WTC11 (cell line): ENCODE measurements at regions not wholly inside any gene's neighbourhood (a gene's known extent, or its start where the extent isn't known, plus 50 kb on each side); places are given as distances from the start of the nearest gene placed in this dataset.

Experiments used
- ATAC-seq: fragments of 200-7000 bp; cut with Tn5 transposase; 2 replicates; pipeline ENCODE4 v1.10.0; 2021; ENCODE audit warnings: mild to moderate bottlenecking, moderate library complexity
- CTCF ChIA-PET: fragments of 300-600 bp; sonication (Branson Sonifier 250); formaldehyde crosslinking; loops from one replicate; lab custom pipeline; 2021; ENCODE audit warnings: antibody characterized with exemption; lab: Charles Lee
- POLR2A ChIA-PET: fragments of 350-600 bp; sonication (Branson Sonifier 250); formaldehyde crosslinking; loops from one replicate; lab custom pipeline; 2021; ENCODE audit warnings: antibody characterized with exemption; lab: Charles Lee
- DNase-seq: peaks from one replicate; pipeline ENCODE4 v3.0.0; 2021; ENCODE audit warnings: low spot score
- H3K27ac Mint-ChIP-seq: 2 replicates; pipeline ENCODE4 v1.8.0; 2021; ENCODE audit warnings: mixed read lengths
- H3K27me3 Mint-ChIP-seq: 2 replicates; pipeline ENCODE4 v1.8.0; 2021; ENCODE audit warnings: low read depth, mild to moderate bottlenecking, moderate library complexity, mixed read lengths
- H3K36me3 Mint-ChIP-seq: 2 replicates; pipeline ENCODE4 v1.8.0; 2021; ENCODE audit warnings: mixed read lengths
- H3K4me1 Mint-ChIP-seq: 2 replicates; pipeline ENCODE4 v1.8.0; 2022; ENCODE audit warnings: mixed read lengths
- H3K4me3 Mint-ChIP-seq: 2 replicates; pipeline ENCODE4 v1.8.0; 2021; ENCODE audit warnings: mild to moderate bottlenecking, moderate library complexity, mixed read lengths
- H3K9me3 Mint-ChIP-seq: 2 replicates; pipeline ENCODE4 v1.8.0; 2021; ENCODE audit warnings: mixed read lengths
- CBFB ChIP-seq: sonication (generic); formaldehyde crosslinking; IDR thresholded peaks from 2 replicates; pipeline ENCODE4 v1.8.1; 2022; ENCODE audit warnings: mild to moderate bottlenecking, low read depth, missing genetic modification reagents
- CDX4 ChIP-seq: fragments of 250-450 bp; sonication (Bioruptor Pico); IDR thresholded peaks from 2 replicates; pipeline ENCODE4 v1.9.0; 2021; ENCODE audit warnings: moderate library complexity, mild to moderate bottlenecking, inconsistent platforms, borderline replicate concordance
- CREM ChIP-seq: sonication (generic); formaldehyde crosslinking; IDR thresholded peaks from 2 replicates; pipeline ENCODE4 v1.8.1; 2022; ENCODE audit warnings: mild to moderate bottlenecking, missing genetic modification reagents, moderate library complexity
- E2F1 ChIP-seq: sonication (generic); formaldehyde crosslinking; IDR thresholded peaks from 2 replicates; pipeline ENCODE4 v1.8.0; 2022; ENCODE audit warnings: mild to moderate bottlenecking, missing genetic modification reagents
- ESRRA ChIP-seq: sonication (generic); formaldehyde crosslinking; IDR thresholded peaks from 2 replicates; pipeline ENCODE4 v1.8.1; 2022; ENCODE audit warnings: mild to moderate bottlenecking, missing genetic modification reagents, borderline replicate concordance
- FOXJ3 ChIP-seq: sonication (generic); formaldehyde crosslinking; IDR thresholded peaks from 2 replicates; pipeline ENCODE4 v1.9.0; 2021; ENCODE audit warnings: missing genetic modification reagents, mild to moderate bottlenecking, borderline replicate concordance
- FOXK1 ChIP-seq: sonication (generic); formaldehyde crosslinking; IDR thresholded peaks from 2 replicates; pipeline ENCODE4 v1.8.0; 2022; ENCODE audit warnings: mild to moderate bottlenecking, moderate library complexity, missing genetic modification reagents
- FOXP1 ChIP-seq: sonication (generic); formaldehyde crosslinking; IDR thresholded peaks from 2 replicates; pipeline ENCODE4 v1.8.0; 2022; ENCODE audit warnings: missing genetic modification reagents, mild to moderate bottlenecking, moderate library complexity, borderline replicate concordance
- GTF2I ChIP-seq: fragments of 250-450 bp; sonication (Bioruptor Pico); conservative IDR thresholded peaks from 2 replicates; pipeline ENCODE4 v1.4.0; 2021; ENCODE audit warnings: mild to moderate bottlenecking
- IRF2 ChIP-seq: sonication (generic); formaldehyde crosslinking; IDR thresholded peaks from 2 replicates; pipeline ENCODE4 v1.8.0; 2022; ENCODE audit warnings: low read depth, missing genetic modification reagents, borderline replicate concordance
- JAZF1 ChIP-seq: fragments of 250-450 bp; sonication (Bioruptor Pico); IDR thresholded peaks from 2 replicates; pipeline ENCODE4 v1.9.0; 2021; ENCODE audit warnings: moderate library complexity, mild to moderate bottlenecking, inconsistent platforms
- MLX ChIP-seq: sonication (generic); formaldehyde crosslinking; IDR thresholded peaks from 2 replicates; pipeline ENCODE4 v1.8.1; 2023; ENCODE audit warnings: mild to moderate bottlenecking, missing genetic modification reagents, moderate library complexity
- NFATC4 ChIP-seq: fragments of 250-450 bp; sonication (Bioruptor Pico); IDR thresholded peaks from 2 replicates; pipeline ENCODE4 v1.9.0; 2021; ENCODE audit warnings: mild to moderate bottlenecking
- NFE2L1 ChIP-seq: sonication (generic); formaldehyde crosslinking; IDR thresholded peaks from 2 replicates; pipeline ENCODE4 v1.8.1; 2023; ENCODE audit warnings: missing genetic modification reagents
- NFYB ChIP-seq: sonication (generic); formaldehyde crosslinking; conservative IDR thresholded peaks from 2 replicates; pipeline ENCODE4 v1.8.0; 2022; ENCODE audit warnings: low read depth, missing genetic modification reagents
- PREB ChIP-seq: sonication (generic); formaldehyde crosslinking; IDR thresholded peaks from 2 replicates; pipeline ENCODE4 v1.8.1; 2022; ENCODE audit warnings: mild to moderate bottlenecking, missing genetic modification reagents, moderate library complexity, borderline replicate concordance
- TCF7 ChIP-seq: sonication (generic); formaldehyde crosslinking; IDR thresholded peaks from 2 replicates; pipeline ENCODE4 v1.8.0; 2022; ENCODE audit warnings: mild to moderate bottlenecking, low read depth, missing genetic modification reagents, moderate library complexity
- TEAD1 ChIP-seq: sonication (generic); formaldehyde crosslinking; IDR thresholded peaks from 2 replicates; pipeline ENCODE4 v1.8.0; 2022; ENCODE audit warnings: mild to moderate bottlenecking, missing genetic modification reagents
- TP53 ChIP-seq: sonication (generic); formaldehyde crosslinking; IDR thresholded peaks from 2 replicates; pipeline ENCODE4 v1.8.1; 2023; ENCODE audit warnings: mild to moderate bottlenecking, missing genetic modification reagents
- USF2 ChIP-seq: sonication (generic); formaldehyde crosslinking; IDR thresholded peaks from 2 replicates; pipeline ENCODE4 v1.8.1; 2023; ENCODE audit warnings: mild to moderate bottlenecking, missing genetic modification reagents, moderate library complexity
- ZBTB21 ChIP-seq: sonication (generic); formaldehyde crosslinking; IDR thresholded peaks from 2 replicates; pipeline ENCODE4 v1.8.1; 2023; ENCODE audit warnings: mild to moderate bottlenecking, missing genetic modification reagents, borderline replicate concordance
- ZNF121 ChIP-seq: sonication (generic); formaldehyde crosslinking; IDR thresholded peaks from 2 replicates; pipeline ENCODE4 v1.8.0; 2023; ENCODE audit warnings: missing genetic modification reagents
- ZNF138 ChIP-seq: sonication (generic); formaldehyde crosslinking; conservative IDR thresholded peaks from 2 replicates; pipeline ENCODE4 v1.8.1; 2022; ENCODE audit warnings: mild to moderate bottlenecking, moderate library complexity, missing genetic modification reagents
- ZNF317 ChIP-seq: sonication (generic); formaldehyde crosslinking; IDR thresholded peaks from 2 replicates; pipeline ENCODE4 v1.8.1; 2023; ENCODE audit warnings: low read depth, mild to moderate bottlenecking, moderate library complexity, missing genetic modification reagents, borderline replicate concordance
- ZNF416 ChIP-seq: fragments of 250-450 bp; sonication (Bioruptor Pico); IDR thresholded peaks from 2 replicates; pipeline ENCODE4 v1.9.0; 2021; ENCODE audit warnings: mild to moderate bottlenecking, inconsistent platforms
- TF ChIP-seq, protein P1 (sequence below): fragments of 250-450 bp; sonication (Bioruptor Pico); IDR thresholded peaks from 2 replicates; pipeline ENCODE4 v1.9.0; 2021; ENCODE audit warnings: mild to moderate bottlenecking

DNA sequence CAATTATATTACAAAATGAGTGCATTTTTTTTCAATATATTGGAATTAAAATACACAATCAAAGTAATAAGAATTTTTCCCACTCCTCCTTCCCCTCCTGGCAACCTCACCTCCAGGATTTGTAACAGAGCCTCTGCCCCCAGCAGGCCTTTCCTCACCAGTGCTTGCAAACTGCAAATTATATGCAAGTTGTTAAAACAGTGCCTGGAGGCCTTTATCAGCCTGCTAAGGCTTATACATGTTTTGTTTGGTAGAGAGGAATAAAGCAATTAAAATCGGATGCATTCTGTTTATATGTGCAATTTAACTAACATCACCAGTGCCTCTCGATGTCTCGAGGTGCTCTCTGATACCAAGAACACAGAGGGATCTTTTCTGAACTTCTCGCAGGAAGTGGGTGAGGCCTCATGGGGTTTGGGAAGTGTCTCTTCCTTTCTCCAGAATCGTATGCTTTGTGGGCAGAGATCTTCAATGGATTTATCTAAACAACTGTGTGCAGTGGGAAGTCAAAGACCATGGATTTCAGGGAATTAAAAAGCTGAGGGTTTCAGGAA lies 186.8 kb downstream of the CDH26 start:
- H3K4me3 Mint-ChIP-seq, result no peak overlapping the region
- CTCF ChIA-PET, result no interaction called here
- H3K36me3 Mint-ChIP-seq, result no peaks in the 10 kb centered on the region
- H3K4me1 Mint-ChIP-seq, result peaks cover 19% of the 10 kb centered on the region
- no peak for DNase-seq
- H3K9me3 Mint-ChIP-seq, result peaks cover 27% of the 10 kb centered on the region
- TF ChIP-seq TEAD1 (CRISPR knock-in tag) (no peak), CDX4 (no peak), ZNF138 (CRISPR knock-in tag) (no peak), ZNF416 (CRISPR knock-in tag) (no peak), TP53 (CRISPR knock-in tag) (no peak), FOXJ3 (no peak), PREB (no peak), FOXP1 (CRISPR knock-in tag) (no peak), ZNF317 (no peak)
- TF ChIP-seq, protein P1, sequence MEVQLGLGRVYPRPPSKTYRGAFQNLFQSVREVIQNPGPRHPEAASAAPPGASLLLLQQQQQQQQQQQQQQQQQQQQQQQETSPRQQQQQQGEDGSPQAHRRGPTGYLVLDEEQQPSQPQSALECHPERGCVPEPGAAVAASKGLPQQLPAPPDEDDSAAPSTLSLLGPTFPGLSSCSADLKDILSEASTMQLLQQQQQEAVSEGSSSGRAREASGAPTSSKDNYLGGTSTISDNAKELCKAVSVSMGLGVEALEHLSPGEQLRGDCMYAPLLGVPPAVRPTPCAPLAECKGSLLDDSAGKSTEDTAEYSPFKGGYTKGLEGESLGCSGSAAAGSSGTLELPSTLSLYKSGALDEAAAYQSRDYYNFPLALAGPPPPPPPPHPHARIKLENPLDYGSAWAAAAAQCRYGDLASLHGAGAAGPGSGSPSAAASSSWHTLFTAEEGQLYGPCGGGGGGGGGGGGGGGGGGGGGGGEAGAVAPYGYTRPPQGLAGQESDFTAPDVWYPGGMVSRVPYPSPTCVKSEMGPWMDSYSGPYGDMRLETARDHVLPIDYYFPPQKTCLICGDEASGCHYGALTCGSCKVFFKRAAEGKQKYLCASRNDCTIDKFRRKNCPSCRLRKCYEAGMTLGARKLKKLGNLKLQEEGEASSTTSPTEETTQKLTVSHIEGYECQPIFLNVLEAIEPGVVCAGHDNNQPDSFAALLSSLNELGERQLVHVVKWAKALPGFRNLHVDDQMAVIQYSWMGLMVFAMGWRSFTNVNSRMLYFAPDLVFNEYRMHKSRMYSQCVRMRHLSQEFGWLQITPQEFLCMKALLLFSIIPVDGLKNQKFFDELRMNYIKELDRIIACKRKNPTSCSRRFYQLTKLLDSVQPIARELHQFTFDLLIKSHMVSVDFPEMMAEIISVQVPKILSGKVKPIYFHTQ (CRISPR knock-in tag), result no peak
- TF ChIP-seq, all 79 proteins: peak for 0
- no peak for ATAC-seq
- peaks cover 51% of the 10 kb centered on the region for H3K27me3 Mint-ChIP-seq
- POLR2A ChIA-PET, result no interaction called here
- no peak overlapping the region for H3K27ac Mint-ChIP-seq

- Mint-ChIP-seq H3K9me3 (peaks cover 34% of the 10 kb centered on the region), H3K4me3 (no peak overlapping the region), H3K36me3 (no peaks in the 10 kb centered on the region), H3K27ac (no peak overlapping the region), H3K27me3 (peaks cover 55% of the 10 kb centered on the region), H3K4me1 (peaks cover 19% of the 10 kb centered on the region)
- ChIA-PET POLR2A (no interaction called here), CTCF (interaction anchor here (1.2 to 1.6 kb wide), 2 partner anchors 9 to 64 kb away, joined by 4 to 5 read pairs; no protein-coding TSS in a partner anchor)
- TF ChIP-seq CBFB, result no peak
- TF ChIP-seq IRF2 (CRISPR knock-in tag), result no peak
- TF ChIP-seq ESRRA, result no peak
- TF ChIP-seq NFYB (CRISPR knock-in tag), result no peak
- TF ChIP-seq FOXK1 (CRISPR knock-in tag), result no peak
- no peak for TF ChIP-seq ZNF138 (CRISPR knock-in tag)
- TF ChIP-seq GTF2I (CRISPR knock-in tag), result no peak
- no peak for TF ChIP-seq MLX (CRISPR knock-in tag)
- no peak for TF ChIP-seq USF2
- no peak for TF ChIP-seq E2F1
- TF ChIP-seq ZNF121 (CRISPR knock-in tag), result no peak
- TF ChIP-seq TCF7, result no peak
- no peak for TF ChIP-seq ZBTB21 (CRISPR knock-in tag)
- no peak for TF ChIP-seq TP53 (CRISPR knock-in tag)
- TF ChIP-seq NFATC4, result no peak
- TF ChIP-seq JAZF1 (CRISPR knock-in tag), result no peak
- no peak for TF ChIP-seq NFE2L1 (CRISPR knock-in tag)
- no peak for TF ChIP-seq CREM (CRISPR knock-in tag)
- DNase-seq (no peak), ATAC-seq (no peak)
These were observed 188.8 kb downstream of the CDH26 start for GRCh38 chr20:60147004-60147403.
